Keratinocyte (primary cell): ENCODE measurements at regions not wholly inside any gene's neighbourhood (a gene's known extent, or its start where the extent isn't known, plus 50 kb on each side); places are given as distances from the start of the nearest gene placed in this dataset.

ENCODE experiments used
- CTCF ChIP-seq, 3 experiments: IDR thresholded peaks in 1 of 3; conservative IDR thresholded peaks in 1 of 3; optimal IDR thresholded peaks in 1 of 3; 2 replicates in 2 of 3; 3 replicates in 1 of 3; pipeline versions ENCODE3 to v1.5.1; 2011; ENCODE audit warnings: low read length in 3 of 3, mild to moderate bottlenecking in 3 of 3, moderate library complexity in 2 of 3, control low read depth in 1 of 3, inconsistent platforms in 1 of 3; ENCODE audit not compliant: insufficient read depth in 2 of 3; ENCODE audit errors: extremely low read depth in 1 of 3
- EZH2 ChIP-seq: IDR thresholded peaks from one replicate; pipeline ENCODE4 v1.6.1; 2012; ENCODE audit warnings: inconsistent platforms, mild to moderate bottlenecking, low read length, moderate library complexity

- no peak for TF ChIP-seq CTCF (optimal IDR thresholded peaks at IDR 0.05 in 1 of 3, IDR thresholded peaks at IDR 0.05 in 1 of 3, conservative IDR thresholded peaks at IDR 0.05 in 1 of 3; ENCODE audit: extremely low read depth in 1 of 3, insufficient read depth in 2 of 3, low read length in 3 of 3)
- no peak for TF ChIP-seq EZH2
Observed at GRCh38 chr11:82505379-82505778, 228.3 kb downstream of the FAM181B start.
